MG63 (cell line): ENCODE measurements at regions not wholly inside any gene's neighbourhood (a gene's known extent, or its start where the extent isn't known, plus 50 kb on each side); places are given as distances from the start of the nearest gene placed in this dataset.
"Not testable (repeated sequence)": the region's sequence is repeated elsewhere in the genome, so short reads cannot be mapped to it uniquely, and the experiment has no call there.

Experiments
- DNase-seq: peaks from one replicate; pipeline ENCODE4 v3.0.0-alpha.2; 2020
- H3K27me3 ChIP-seq: fragments of 250-450 bp; sonication (Bioruptor Pico); 2 replicates; pipeline ENCODE4 v1.5.1; 2020; ENCODE audit warnings: mild to moderate bottlenecking, moderate library complexity
- H3K36me3 ChIP-seq: fragments of 250-450 bp; sonication (Bioruptor Pico); 2 replicates; pipeline ENCODE4 v1.5.1; 2020; ENCODE audit warnings: mild to moderate bottlenecking, moderate library complexity
- H3K4me3 ChIP-seq: fragments of 250-450 bp; sonication (Bioruptor Pico); 2 replicates; pipeline ENCODE4 v1.5.1; 2020; ENCODE audit warnings: mild to moderate bottlenecking, moderate library complexity
- H3K9me3 ChIP-seq: fragments of 250-450 bp; sonication (Bioruptor Pico); 2 replicates; pipeline ENCODE4 v1.5.1; 2020; ENCODE audit warnings: mild to moderate bottlenecking, moderate library complexity

GRCh38 chr5:17411436-17412402 is 86.3 kb upstream of the TAF11L2 start:
- Histone ChIP-seq H3K9me3 (no peaks in the 10 kb centered on the region), H3K27me3 (no peaks in the 10 kb centered on the region), H3K4me3 (no peak overlapping the region), H3K36me3 (no peaks in the 10 kb centered on the region)
- DNase-seq: no peak

- no peak overlapping the region for H3K4me3 ChIP-seq
- no peak for DNase-seq
- H3K9me3 ChIP-seq: no peaks in the 10 kb centered on the region
- H3K36me3 ChIP-seq: no peaks in the 10 kb centered on the region
- no peaks in the 10 kb centered on the region for H3K27me3 ChIP-seq
Observed at GRCh38 chr5:17412760-17413671, 85.0 kb upstream of the TAF11L2 start.

DNA sequence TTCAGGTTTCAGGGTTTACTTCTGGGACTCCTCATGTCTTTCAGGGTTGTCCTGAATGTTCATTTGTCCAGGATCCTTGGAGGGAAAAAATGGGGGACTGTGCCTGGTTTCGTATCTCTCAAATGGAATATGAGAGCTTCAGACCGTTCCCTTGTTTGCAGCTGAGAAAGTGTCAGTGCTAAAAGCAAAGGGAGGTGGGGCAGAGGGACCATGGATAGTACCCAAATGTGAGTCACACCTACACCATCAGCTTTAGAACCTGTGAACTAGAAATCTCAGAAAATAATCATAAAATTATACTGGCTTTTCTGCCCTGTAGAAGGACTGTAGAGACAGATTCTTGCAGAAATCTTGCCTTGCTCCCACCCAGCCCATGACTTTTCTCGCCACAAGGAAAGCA is 84.3 kb upstream of the TAF11L2 start:
- Histone ChIP-seq H3K36me3 (no peaks in the 10 kb centered on the region), H3K27me3 (no peaks in the 10 kb centered on the region), H3K4me3 (no peak overlapping the region), H3K9me3 (no peaks in the 10 kb centered on the region)
- DNase-seq: no peak

DNA sequence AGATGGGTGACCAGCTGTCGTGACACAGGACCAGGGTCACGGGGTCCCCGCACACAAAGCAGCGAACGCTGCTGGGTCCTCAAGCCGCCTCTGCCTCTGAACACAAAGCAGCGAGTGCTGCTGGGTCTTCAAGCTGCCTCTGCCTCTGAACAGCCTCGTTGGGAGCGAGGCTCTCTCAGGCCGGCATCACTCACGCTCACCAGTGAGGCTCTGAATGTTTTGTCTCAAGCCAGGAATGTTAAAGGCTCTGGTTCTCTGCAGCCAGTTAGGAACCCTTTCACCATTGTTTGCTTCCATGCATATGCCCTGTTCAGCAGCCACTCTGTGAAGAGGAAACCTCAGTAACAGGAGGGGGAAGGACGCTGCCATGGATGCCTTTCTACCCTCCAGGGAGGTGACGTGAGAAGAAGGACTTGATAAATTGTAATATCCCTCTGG is 82.7 kb upstream of the TAF11L2 start:
- Histone ChIP-seq H3K9me3 (no peaks in the 10 kb centered on the region), H3K36me3 (no peaks in the 10 kb centered on the region), H3K27me3 (no peaks in the 10 kb centered on the region), H3K4me3 (no peak overlapping the region)
- no peak for DNase-seq

- H3K4me3 ChIP-seq, DNase-seq, H3K36me3 ChIP-seq, H3K9me3 ChIP-seq, H3K27me3 ChIP-seq: not testable (repeated sequence)
Observed at GRCh38 chr5:17416374-17416773, 81.7 kb upstream of the TAF11L2 start.

GRCh38 chr5:17424674-17425073 is 73.4 kb upstream of the TAF11L2 start:
- Histone ChIP-seq H3K27me3 (no peaks in the 10 kb centered on the region; the same call in 1 of the 2 replicates), H3K36me3 (no peaks in the 10 kb centered on the region), H3K9me3 (no peaks in the 10 kb centered on the region), H3K4me3 (no peak overlapping the region)
- no peak for DNase-seq

- no peak for DNase-seq
- H3K27me3 ChIP-seq: no peaks in the 10 kb centered on the region; the same call in 1 of the 2 replicates
- no peaks in the 10 kb centered on the region for H3K9me3 ChIP-seq
- H3K4me3 ChIP-seq: no peak overlapping the region
- no peaks in the 10 kb centered on the region for H3K36me3 ChIP-seq
Observed at GRCh38 chr5:17425385-17426070, 72.5 kb upstream of the TAF11L2 start.

GRCh38 chr5:17426104-17426749 is 71.8 kb upstream of the TAF11L2 start:
- no peak for DNase-seq
- no peaks in the 10 kb centered on the region; the same call in 1 of the 2 replicates for H3K9me3 ChIP-seq
- H3K36me3 ChIP-seq: no peaks in the 10 kb centered on the region
- no peaks in the 10 kb centered on the region; the same call in 1 of the 2 replicates for H3K27me3 ChIP-seq
- no peak overlapping the region for H3K4me3 ChIP-seq

DNA sequence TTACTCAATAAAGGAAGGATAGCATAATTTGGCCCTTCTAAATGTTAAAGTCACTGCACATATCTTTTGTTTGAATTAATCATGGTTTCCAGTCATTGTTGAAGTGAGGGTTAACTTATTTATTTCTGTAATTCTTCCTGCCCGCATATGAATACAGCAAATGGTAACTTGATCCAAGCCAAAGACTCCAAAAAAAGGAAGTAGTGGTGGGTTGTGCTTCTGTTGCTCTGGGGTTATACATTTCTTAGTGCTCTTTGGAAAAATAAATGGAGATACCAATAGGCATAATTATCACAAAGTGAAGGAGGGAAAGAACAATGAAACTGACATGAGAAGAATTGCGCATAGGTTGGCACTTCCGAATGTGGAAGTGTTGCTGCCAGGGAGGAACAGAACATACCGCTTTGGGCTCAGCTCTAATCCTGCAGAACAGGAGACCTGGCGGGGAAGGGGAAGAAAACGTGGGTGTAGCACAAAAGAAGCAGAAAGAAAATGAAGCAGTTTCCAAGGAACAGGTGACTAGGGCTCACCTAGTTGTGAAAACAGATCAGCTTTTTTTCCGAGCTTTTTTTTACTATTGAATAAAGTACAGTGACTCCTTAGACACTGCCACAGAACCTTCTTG is 69.7 kb upstream of the TAF11L2 start:
- DNase-seq: no peak
- H3K9me3 ChIP-seq: no peaks in the 10 kb centered on the region; the same call in 1 of the 2 replicates
- H3K4me3 ChIP-seq: no peak overlapping the region
- no peaks in the 10 kb centered on the region for H3K36me3 ChIP-seq
- no peaks in the 10 kb centered on the region; the same call in 1 of the 2 replicates for H3K27me3 ChIP-seq

GRCh38 chr5:17429353-17429752 is 68.7 kb upstream of the TAF11L2 start:
- H3K4me3 ChIP-seq: no peak overlapping the region
- no peak for DNase-seq
- H3K9me3 ChIP-seq: no peaks in the 10 kb centered on the region; the same call in 1 of the 2 replicates
- H3K27me3 ChIP-seq: no peaks in the 10 kb centered on the region; the same call in 1 of the 2 replicates
- H3K36me3 ChIP-seq: no peaks in the 10 kb centered on the region

DNA sequence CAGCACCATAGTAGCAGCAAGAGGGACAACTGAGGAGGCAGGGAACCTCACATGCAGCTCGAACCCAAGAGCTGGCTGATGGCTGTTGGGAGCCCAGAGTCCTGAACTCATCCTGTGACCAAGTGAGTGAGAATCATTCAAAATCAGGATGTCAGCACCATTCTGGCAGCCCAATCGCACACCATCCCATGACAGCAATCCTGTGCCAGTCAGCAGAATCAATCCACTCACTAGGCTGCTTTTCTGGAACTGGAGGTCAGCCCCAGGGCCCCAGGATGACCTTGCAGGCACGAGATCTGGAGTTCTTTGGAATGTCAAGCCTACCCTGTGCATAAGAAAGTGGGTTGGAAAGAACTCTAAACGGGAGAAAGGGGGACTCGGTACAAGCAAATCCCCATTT is 67.8 kb upstream of the TAF11L2 start:
- Histone ChIP-seq H3K27me3 (no peaks in the 10 kb centered on the region; the same call in 1 of the 2 replicates), H3K9me3 (no peaks in the 10 kb centered on the region; the same call in 1 of the 2 replicates), H3K36me3 (no peaks in the 10 kb centered on the region), H3K4me3 (no peak overlapping the region)
- no peak for DNase-seq

DNA sequence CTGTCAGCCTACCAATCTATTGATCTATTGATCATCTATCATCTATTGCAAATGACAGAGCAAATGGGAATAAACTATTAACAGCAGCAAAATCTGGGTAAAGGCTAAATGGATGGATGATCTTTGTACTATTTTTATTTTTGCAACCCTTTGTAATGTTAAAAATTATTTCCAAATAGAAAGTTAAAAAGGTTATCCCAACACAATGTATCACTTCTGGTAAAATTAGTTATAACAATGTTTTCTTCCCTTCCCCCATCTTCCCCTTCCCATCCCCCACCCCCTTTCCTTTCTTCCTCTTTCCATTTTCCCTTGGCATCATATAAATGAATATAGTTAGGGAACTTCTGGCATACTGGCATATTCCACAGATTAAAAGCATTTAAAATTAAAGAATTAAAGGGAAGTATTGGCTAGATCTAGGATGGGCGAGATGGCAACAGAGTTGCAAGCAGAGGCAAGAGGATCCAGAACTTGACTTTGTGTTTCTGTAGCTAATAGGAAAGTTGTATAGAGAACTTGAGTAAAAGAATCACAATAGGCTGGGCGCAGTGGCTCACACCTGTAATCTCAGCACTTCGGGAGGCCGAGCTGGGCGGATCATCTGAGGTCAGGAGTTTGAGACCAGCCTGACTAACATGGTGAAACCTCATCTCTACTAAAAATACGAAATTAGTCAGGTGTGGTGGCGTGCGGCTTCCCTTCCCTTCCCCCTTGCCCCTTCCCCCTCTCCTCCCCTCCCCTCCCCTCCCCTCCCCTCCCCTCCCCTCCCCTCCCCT is 66.6 kb upstream of the TAF11L2 start:
- Histone ChIP-seq H3K27me3 (no peaks in the 10 kb centered on the region), H3K4me3 (no peak overlapping the region), H3K36me3 (no peaks in the 10 kb centered on the region), H3K9me3 (no peaks in the 10 kb centered on the region; the same call in 1 of the 2 replicates)
- no peak for DNase-seq

DNA sequence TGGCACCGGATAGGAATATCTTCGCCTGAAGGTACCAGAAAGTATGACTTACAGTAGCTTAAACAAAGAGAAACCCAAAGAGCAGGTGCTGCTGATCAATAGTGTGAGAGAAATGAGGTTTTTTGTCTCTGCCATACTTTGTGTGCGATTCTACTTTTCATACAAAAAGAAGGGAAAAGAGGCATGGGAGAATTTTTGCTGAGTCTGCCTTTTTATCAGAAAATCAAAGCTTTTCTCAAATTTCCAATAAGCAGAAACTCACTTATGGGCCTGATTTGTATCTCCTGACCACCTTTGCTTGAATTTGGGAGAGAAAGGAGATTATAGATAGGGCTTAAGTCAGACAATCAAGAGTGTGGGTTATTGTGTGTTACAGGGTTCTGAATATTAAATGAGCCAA is 65.5 kb upstream of the TAF11L2 start:
- H3K9me3 ChIP-seq: no peaks in the 10 kb centered on the region; the same call in 1 of the 2 replicates
- no peak for DNase-seq
- H3K27me3 ChIP-seq: no peaks in the 10 kb centered on the region

DNA sequence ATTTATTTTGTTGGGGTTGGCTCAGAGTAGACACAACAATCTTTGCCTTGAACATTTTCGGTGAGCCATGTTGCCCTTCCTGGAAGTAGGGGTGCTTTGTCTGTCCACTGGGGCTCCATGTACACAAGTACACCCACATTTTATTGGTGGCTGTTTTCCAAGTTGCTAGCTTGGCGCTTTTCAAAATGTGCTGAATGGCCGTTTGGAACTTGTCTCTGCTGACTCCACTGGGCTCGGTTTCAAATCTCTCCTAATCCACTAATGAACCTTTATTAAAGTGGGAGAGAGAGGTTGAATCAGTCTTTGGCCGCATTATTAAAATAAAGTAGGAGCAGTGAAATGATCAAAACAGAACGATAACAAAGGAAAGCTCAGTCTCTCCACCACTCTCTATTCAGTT is 64.6 kb upstream of the TAF11L2 start:
- no peaks in the 10 kb centered on the region; the same call in 1 of the 2 replicates for H3K9me3 ChIP-seq
- DNase-seq: no peak
- no peak overlapping the region for H3K4me3 ChIP-seq
- H3K27me3 ChIP-seq: no peaks in the 10 kb centered on the region
- H3K36me3 ChIP-seq: no peaks in the 10 kb centered on the region

More for the DNA sequence above, 65.5 kb upstream of the TAF11L2 start:
- H3K4me3 ChIP-seq: no peak overlapping the region
- no peaks in the 10 kb centered on the region for H3K36me3 ChIP-seq

DNA sequence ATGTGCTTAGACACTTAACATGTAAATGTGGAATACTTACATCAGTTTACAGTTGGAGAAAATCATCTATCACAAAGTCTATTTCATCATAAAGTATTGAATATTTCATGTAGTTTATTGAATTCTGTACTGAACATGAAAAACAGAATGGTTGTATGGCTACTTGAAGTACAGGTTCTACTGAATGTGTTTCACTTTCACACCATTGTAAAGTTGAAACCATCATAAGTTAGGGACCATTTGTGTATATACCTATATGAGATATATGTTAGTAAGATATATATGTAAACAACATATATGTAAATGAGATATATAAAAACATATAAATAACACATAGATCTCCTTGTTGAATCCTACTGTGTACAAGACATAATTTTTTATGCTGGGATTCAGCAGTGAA is 63.0 kb upstream of the TAF11L2 start:
- Histone ChIP-seq H3K27me3 (no peaks in the 10 kb centered on the region), H3K4me3 (no peak overlapping the region)
- no peak for DNase-seq

More for the DNA sequence above, 63.0 kb upstream of the TAF11L2 start:
- H3K9me3 ChIP-seq: no peaks in the 10 kb centered on the region; the same call in 1 of the 2 replicates
- H3K36me3 ChIP-seq: no peaks in the 10 kb centered on the region
